Trophoblast cell (in vitro differentiated cells and primary cell): ENCODE measurements at regions not wholly inside any gene's neighbourhood (a gene's known extent, or its start where the extent isn't known, plus 50 kb on each side); places are given as distances from the start of the nearest gene placed in this dataset.

Experiments used
- DNase-seq, 2 donors: peaks; one replicate each; pipeline ENCODE4 v3.0.0-alpha.2; 2016
- H2AFZ ChIP-seq: 2 replicates; pipeline ENCODE4 v1.6.1; 2013; ENCODE audit warnings: low read length, moderate library complexity, mild to moderate bottlenecking; ENCODE audit not compliant: insufficient read depth, poor library complexity
- H2AK5ac ChIP-seq: 2 replicates; pipeline ENCODE4 v1.6.1; 2013; ENCODE audit warnings: mild to moderate bottlenecking, low read length
- H2BK120ac ChIP-seq: 2 replicates; pipeline ENCODE4 v1.6.1; 2013; ENCODE audit warnings: low read length, mild to moderate bottlenecking, moderate library complexity; ENCODE audit not compliant: insufficient read depth, poor library complexity
- H2BK12ac ChIP-seq: 2 replicates; pipeline ENCODE4 v1.6.1; 2013; ENCODE audit warnings: mild to moderate bottlenecking, low read length, moderate library complexity
- H2BK5ac ChIP-seq: 2 replicates; pipeline ENCODE4 v1.6.1; 2013; ENCODE audit warnings: low read length, low read depth, moderate library complexity, mild to moderate bottlenecking; ENCODE audit not compliant: poor library complexity
- H3K14ac ChIP-seq: 2 replicates; pipeline ENCODE4 v1.6.1; 2013; ENCODE audit warnings: mild to moderate bottlenecking, low read length
- H3K18ac ChIP-seq: 2 replicates; pipeline ENCODE4 v1.6.1; 2013; ENCODE audit warnings: mild to moderate bottlenecking, low read length
- H3K23ac ChIP-seq: 2 replicates; pipeline ENCODE4 v1.6.1; 2013; ENCODE audit warnings: low read length
- H3K27ac ChIP-seq: 2 replicates; pipeline ENCODE4 v1.5.1; 2013; ENCODE audit warnings: low read depth, mild to moderate bottlenecking, inconsistent platforms, low read length, moderate library complexity
- H3K27me3 ChIP-seq: 2 replicates; pipeline ENCODE4 v1.6.1; 2013; ENCODE audit warnings: inconsistent platforms, mild to moderate bottlenecking, low read length, moderate library complexity; ENCODE audit not compliant: insufficient read depth
- H3K36me3 ChIP-seq, 2 experiments: 1 replicate in 1 of 2; 2 replicates in 1 of 2; pipeline ENCODE4 v1.6.1; 2013; ENCODE audit warnings: low read length in 2 of 2, mild to moderate bottlenecking in 2 of 2, moderate library complexity in 1 of 2; ENCODE audit not compliant: insufficient read depth in 2 of 2, control insufficient read depth in 1 of 2
- H3K4ac ChIP-seq: 2 replicates; pipeline ENCODE4 v1.6.1; 2013; ENCODE audit warnings: low read depth, mild to moderate bottlenecking, low read length, moderate library complexity
- H3K4me1 ChIP-seq, 2 experiments: 1 replicate in 1 of 2; 2 replicates in 1 of 2; pipeline ENCODE4 v1.6.1; 2013; ENCODE audit warnings: low read length in 2 of 2, mild to moderate bottlenecking in 2 of 2, moderate library complexity in 1 of 2; ENCODE audit not compliant: insufficient read depth in 2 of 2, control insufficient read depth in 1 of 2
- H3K4me2 ChIP-seq: 2 replicates; pipeline ENCODE4 v1.6.1; 2013; ENCODE audit warnings: inconsistent platforms, mild to moderate bottlenecking, low read length, moderate library complexity
- H3K4me3 ChIP-seq: 2 replicates; pipeline ENCODE4 v1.5.1; 2013; ENCODE audit warnings: mild to moderate bottlenecking, low read depth, low read length, inconsistent platforms
- H3K79me1 ChIP-seq: one replicate; pipeline ENCODE4 v1.6.1; 2013; ENCODE audit warnings: low read length
- H3K79me2 ChIP-seq: 2 replicates; pipeline ENCODE4 v1.6.1; 2013; ENCODE audit warnings: low read length, mild to moderate bottlenecking; ENCODE audit not compliant: control insufficient read depth, insufficient read depth, poor library complexity
- H3K9ac ChIP-seq: 2 replicates; pipeline ENCODE4 v1.6.1; 2013; ENCODE audit warnings: mild to moderate bottlenecking, low read length
- H3K9me3 ChIP-seq: 2 replicates; pipeline ENCODE4 v1.6.1; 2013; ENCODE audit warnings: low read depth, mild to moderate bottlenecking, control low read depth, inconsistent platforms, low read length; ENCODE audit not compliant: insufficient read depth
- H4K12ac ChIP-seq: 2 replicates; pipeline ENCODE4 v1.6.1; 2013; ENCODE audit warnings: low read depth, mild to moderate bottlenecking, low read length, moderate library complexity
- H4K8ac ChIP-seq: 2 replicates; pipeline ENCODE4 v1.6.1; 2013; ENCODE audit warnings: low read depth, mild to moderate bottlenecking, low read length, moderate library complexity
- H4K91ac ChIP-seq: one replicate; pipeline ENCODE4 v1.6.1; 2013; ENCODE audit warnings: low read depth, mild to moderate bottlenecking, low read length, moderate library complexity
- WGBS: extraction: QIAGEN DNeasy Blood & Tissue Kit; methylation state at CpG from one replicate; pipeline ENCODE4 v1.1.7; 2013; ENCODE audit warnings: missing lambda C conversion rate; ENCODE audit not compliant: insufficient read length, insufficient coverage; ENCODE audit errors: extremely low coverage; 5-methylcytosine and 5-hydroxymethylcytosine counted together

DNA sequence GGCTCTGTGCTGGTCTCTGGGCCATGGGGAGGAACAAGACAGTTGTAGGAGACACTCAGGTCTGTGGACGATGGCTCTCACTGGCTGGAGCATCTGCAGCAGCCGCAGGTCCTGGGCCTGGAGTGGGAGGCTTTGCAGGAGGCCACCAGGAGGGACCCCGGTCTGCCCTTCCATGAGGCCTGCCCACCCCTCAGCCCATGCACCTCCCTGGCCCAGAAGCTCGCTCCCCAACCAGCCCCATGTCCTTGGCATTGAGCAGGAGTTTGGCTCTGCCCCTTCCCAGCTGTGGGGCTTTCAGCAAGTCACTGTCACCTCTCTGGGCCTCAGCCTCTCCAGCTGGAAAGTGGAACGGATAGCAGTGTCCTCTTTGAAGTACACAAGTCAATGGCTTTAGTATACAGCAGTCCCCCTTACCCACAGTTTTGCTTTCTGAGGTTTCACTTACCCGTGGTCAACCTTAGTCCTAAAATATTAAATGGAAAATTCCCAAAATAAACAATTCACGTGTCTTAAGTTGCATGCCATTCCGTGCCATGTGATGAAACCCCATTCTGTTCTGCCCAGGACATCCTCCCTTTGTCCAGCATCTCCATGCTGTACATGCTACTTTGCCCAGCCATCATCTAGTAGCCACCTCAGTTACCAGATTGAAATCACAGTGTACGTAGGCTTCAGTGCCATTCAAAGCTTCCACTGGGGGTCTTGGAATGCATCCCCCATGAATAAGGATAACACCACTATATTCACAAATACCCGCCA, 104.0 kb downstream of the CPZ start:
- Histone ChIP-seq H2AFZ (no peak overlapping the region), H3K23ac (no peak overlapping the region), H4K91ac (no peak overlapping the region), H3K14ac (no peak overlapping the region), H4K12ac (no peak overlapping the region), H2BK120ac (no peak overlapping the region), H3K27me3 (no peaks in the 10 kb centered on the region), H2AK5ac (no peak overlapping the region), H3K9me3 (peaks cover 7% of the 10 kb centered on the region), H3K4me3 (no peak overlapping the region), H3K4ac (no peak overlapping the region), H3K9ac (no peak overlapping the region), H3K79me2 (no peaks in the 10 kb centered on the region), H3K4me1 (no peaks in the 10 kb centered on the region), H2BK5ac (no peak overlapping the region), H3K18ac (no peak overlapping the region), H3K4me2 (no peak overlapping the region), H2BK12ac (no peak overlapping the region), H3K27ac (no peak overlapping the region), H3K36me3 (no peaks in the 10 kb centered on the region), H4K8ac (no peak overlapping the region), H3K79me1 (no peaks in the 10 kb centered on the region)
- whole genome bisulfite sequencing: no CpG with 5 or more reads among the region's 10 CpGs
- DNase-seq: no peak

DNA sequence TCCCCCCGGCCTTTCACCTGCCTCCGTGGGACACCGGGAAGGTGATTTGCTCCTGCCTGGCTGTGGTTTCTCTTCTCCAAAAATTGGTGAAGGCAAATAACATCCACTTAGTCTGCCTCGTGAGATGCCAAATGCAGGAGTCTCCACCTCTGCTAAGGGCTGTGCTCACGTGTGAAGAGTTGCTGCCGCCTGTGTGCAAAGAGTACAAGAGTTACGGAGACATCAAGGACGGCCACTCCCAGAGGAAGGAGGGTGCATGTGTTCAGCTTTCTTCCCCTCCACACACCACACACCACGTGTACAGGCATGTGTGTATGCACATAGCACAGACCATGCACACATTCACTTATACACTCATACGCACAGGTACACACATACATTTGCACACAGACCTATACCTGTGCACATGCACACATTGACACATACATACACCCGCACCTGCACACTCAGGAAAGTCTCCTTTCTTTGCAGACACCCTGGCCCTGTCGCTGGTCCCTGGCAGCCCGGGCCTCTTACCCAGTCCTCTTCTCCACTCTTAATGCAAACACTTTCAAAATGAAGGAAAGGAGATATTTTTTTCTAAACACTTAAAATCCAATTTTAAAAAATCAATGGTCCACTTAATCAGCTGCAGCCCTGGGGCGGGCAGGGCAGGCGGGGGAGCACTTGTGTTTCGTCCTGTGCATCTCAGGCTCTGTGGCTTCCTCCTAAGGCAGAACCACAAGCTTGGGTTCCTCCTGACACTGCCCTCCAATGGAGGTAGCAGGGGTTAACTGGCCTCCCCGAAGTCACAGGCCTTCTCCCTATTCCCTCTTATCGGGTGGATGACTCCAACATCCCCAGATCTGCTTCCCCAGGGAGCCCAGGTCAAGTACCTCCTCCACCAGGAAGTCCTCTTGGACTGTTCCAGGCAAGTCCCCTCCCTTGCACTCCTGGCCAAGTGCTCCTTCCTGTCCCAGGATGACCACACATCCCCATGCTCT, 103.0 kb downstream of the CPZ start:
- Histone ChIP-seq H4K12ac (no peak overlapping the region), H3K36me3 (no peaks in the 10 kb centered on the region), H3K4me1 (no peaks in the 10 kb centered on the region), H3K18ac (no peak overlapping the region), H3K27ac (no peak overlapping the region), H4K91ac (no peak overlapping the region), H3K79me2 (no peaks in the 10 kb centered on the region), H3K9ac (no peak overlapping the region), H2AFZ (no peak overlapping the region), H3K27me3 (no peaks in the 10 kb centered on the region), H3K14ac (no peak overlapping the region), H2BK5ac (no peak overlapping the region), H3K23ac (no peak overlapping the region), H2BK12ac (no peak overlapping the region), H3K79me1 (no peaks in the 10 kb centered on the region), H3K4me3 (no peak overlapping the region), H2BK120ac (no peak overlapping the region), H4K8ac (no peak overlapping the region), H3K4me2 (no peak overlapping the region), H3K4ac (no peak overlapping the region), H3K9me3 (peaks cover 7% of the 10 kb centered on the region), H2AK5ac (no peak overlapping the region)
- no CpG with 5 or more reads among the region's 18 CpGs for WGBS
- no peak for DNase-seq

DNA sequence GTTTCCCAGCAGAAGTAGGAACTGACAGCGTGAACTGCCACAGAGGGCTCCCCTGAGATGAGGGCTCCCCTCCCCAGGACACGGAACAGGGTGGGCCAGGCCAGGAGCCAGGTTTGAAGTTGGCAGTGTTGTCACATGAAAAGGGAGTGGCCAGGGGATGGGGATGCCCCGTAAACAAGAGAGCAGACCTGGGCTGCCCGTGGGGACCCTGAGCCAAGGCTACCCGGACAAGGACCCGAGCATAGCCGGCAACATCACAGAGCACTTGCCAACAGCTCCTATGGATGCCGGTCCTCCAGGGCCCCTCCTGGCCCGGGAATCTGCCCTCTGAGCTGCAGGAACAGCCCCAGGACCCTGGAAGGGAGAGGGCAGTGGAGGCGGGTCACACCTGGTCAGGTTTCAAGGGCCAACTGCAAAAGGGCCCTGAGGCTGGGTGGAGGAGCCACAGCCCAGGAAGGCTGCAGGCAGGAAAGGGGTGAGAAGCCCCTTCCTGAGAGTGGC, 102.1 kb downstream of the CPZ start:
- no peak overlapping the region for H2BK5ac ChIP-seq
- no peak overlapping the region for H3K4ac ChIP-seq
- H3K9ac ChIP-seq: no peak overlapping the region
- H3K4me1 ChIP-seq: no peaks in the 10 kb centered on the region
- no peak for DNase-seq
- no peak overlapping the region for H2AK5ac ChIP-seq
- H3K9me3 ChIP-seq: peaks cover 7% of the 10 kb centered on the region
- no peak overlapping the region for H2BK120ac ChIP-seq
- no peak overlapping the region for H4K91ac ChIP-seq
- H3K79me1 ChIP-seq: no peaks in the 10 kb centered on the region
- no peaks in the 10 kb centered on the region for H3K79me2 ChIP-seq
- no peak overlapping the region for H4K8ac ChIP-seq
- no peak overlapping the region for H2AFZ ChIP-seq
- no peak overlapping the region for H3K4me3 ChIP-seq
- H3K36me3 ChIP-seq: no peaks in the 10 kb centered on the region
- no CpG with 5 or more reads among the region's 10 CpGs for WGBS
- no peaks in the 10 kb centered on the region for H3K27me3 ChIP-seq
- no peak overlapping the region for H2BK12ac ChIP-seq
- no peak overlapping the region for H3K4me2 ChIP-seq
- no peak overlapping the region for H3K23ac ChIP-seq
- no peak overlapping the region for H4K12ac ChIP-seq
- no peak overlapping the region for H3K27ac ChIP-seq
- no peak overlapping the region for H3K14ac ChIP-seq
- H3K18ac ChIP-seq: no peak overlapping the region

DNA sequence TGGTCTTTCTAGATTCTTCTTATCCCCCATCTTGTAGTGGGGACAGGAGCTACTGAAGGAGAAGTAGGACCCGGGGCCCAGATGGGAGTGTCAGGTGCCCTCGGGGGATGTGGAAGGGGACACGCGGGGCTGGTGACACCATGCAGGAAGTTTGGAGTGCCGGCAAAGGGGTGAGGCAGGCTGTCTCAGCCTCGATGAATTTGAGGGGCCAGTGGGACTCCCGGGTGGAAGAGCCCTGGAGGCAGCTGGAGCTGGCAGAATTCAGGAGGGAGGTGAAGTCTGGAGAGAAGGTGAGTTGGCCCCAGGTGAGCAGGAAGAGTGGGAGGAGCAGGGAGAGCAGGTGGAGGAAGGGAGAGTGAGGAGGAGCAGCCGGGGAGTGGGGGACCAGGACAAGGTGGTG, 101.7 kb downstream of the CPZ start:
- Histone ChIP-seq H3K9ac (no peak overlapping the region), H4K12ac (no peak overlapping the region), H2AFZ (no peak overlapping the region), H3K9me3 (peaks cover 7% of the 10 kb centered on the region), H3K27ac (no peak overlapping the region), H2BK5ac (no peak overlapping the region), H3K14ac (no peak overlapping the region), H2BK12ac (no peak overlapping the region), H3K79me2 (no peaks in the 10 kb centered on the region), H4K91ac (no peak overlapping the region), H2BK120ac (no peak overlapping the region), H3K23ac (no peak overlapping the region), H3K4me3 (no peak overlapping the region), H2AK5ac (no peak overlapping the region), H3K18ac (no peak overlapping the region), H3K4me2 (no peak overlapping the region), H3K27me3 (no peaks in the 10 kb centered on the region), H4K8ac (no peak overlapping the region), H3K4me1 (no peaks in the 10 kb centered on the region), H3K36me3 (no peaks in the 10 kb centered on the region), H3K79me1 (no peaks in the 10 kb centered on the region), H3K4ac (no peak overlapping the region)
- no CpG with 5 or more reads among the region's 8 CpGs for WGBS
- no peak for DNase-seq
